SJSA1 (cell line): ENCODE measurements at regions not wholly inside any gene's neighbourhood (a gene's known extent, or its start where the extent isn't known, plus 50 kb on each side); places are given as distances from the start of the nearest gene placed in this dataset.

ENCODE experiments used
- DNase-seq, 2 experiments: peaks; one replicate each; pipeline ENCODE4 v3.0.0-alpha.2; 2015 to 2020; ENCODE audit warnings: low spot score in 2 of 2, low read depth in 1 of 2
- H3K27ac ChIP-seq: fragments of 250-450 bp; sonication (Bioruptor Pico); 2 replicates; pipeline ENCODE4 v1.5.1; 2020; ENCODE audit warnings: mild to moderate bottlenecking, moderate library complexity
- H3K27me3 ChIP-seq: fragments of 250-450 bp; sonication (Bioruptor Pico); replicated peaks from 2 replicates; pipeline ENCODE4 v1.5.1; 2020; ENCODE audit warnings: mild to moderate bottlenecking, moderate library complexity
- H3K36me3 ChIP-seq: fragments of 250-450 bp; sonication (Bioruptor Pico); 2 replicates; pipeline ENCODE4 v1.5.1; 2020; ENCODE audit warnings: mild to moderate bottlenecking
- H3K4me1 ChIP-seq: fragments of 250-450 bp; sonication (Bioruptor Pico); replicated peaks from 2 replicates; pipeline ENCODE4 v1.6.1; 2021; ENCODE audit warnings: mild to moderate bottlenecking
- H3K4me3 ChIP-seq: fragments of 250-450 bp; sonication (Bioruptor Pico); 2 replicates; pipeline ENCODE4 v1.5.1; 2020; ENCODE audit warnings: mild to moderate bottlenecking
- H3K9me3 ChIP-seq: fragments of 250-450 bp; sonication (Bioruptor Pico); replicated peaks from 2 replicates; pipeline ENCODE4 v1.5.1; 2020; ENCODE audit warnings: mild to moderate bottlenecking

DNA sequence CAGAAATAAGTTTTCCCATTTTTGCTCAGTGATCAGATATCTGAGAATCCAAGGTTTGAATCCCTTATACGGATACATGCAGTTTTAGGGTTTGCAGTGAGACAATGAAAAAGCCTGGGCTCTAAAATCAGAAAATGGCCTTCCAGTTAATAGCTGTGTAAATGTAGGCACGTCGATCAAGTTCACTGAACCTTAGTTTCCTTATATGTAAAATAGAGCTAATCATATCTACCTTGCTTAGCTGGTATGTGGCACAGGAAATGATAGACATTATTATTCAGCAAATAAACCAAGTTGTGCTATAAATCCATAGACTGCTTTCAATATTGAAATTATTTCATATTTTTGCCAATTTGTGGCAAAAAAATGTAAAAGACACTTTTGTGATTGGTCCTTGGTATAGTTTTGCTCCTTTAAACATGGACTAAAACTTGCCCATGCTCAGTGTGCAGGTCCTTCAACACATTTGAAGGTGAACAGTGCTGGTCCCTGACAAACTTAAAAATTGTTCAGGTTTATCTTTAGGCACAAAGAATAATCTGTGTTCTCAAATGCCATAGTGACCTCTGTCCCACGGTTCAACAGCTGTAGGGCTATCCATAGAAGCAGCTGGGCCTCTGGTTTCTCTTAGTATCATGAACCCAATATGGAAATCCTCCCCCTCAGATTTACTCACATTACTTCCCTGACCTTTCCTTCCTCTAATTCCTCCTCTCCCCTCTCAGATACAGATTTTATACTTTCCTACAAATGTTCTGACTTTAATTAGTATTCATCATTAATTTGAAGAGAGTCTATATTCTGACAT, 51.0 kb downstream of the CCDC54 start:
- Histone ChIP-seq H3K36me3 (no peaks in the 10 kb centered on the region), H3K27me3 (no peaks in the 10 kb centered on the region), H3K27ac (no peak overlapping the region), H3K4me3 (no peak overlapping the region), H3K4me1 (peaks cover 24% of the 10 kb centered on the region), H3K9me3 (no peaks in the 10 kb centered on the region)
- DNase-seq, result no peak

DNA sequence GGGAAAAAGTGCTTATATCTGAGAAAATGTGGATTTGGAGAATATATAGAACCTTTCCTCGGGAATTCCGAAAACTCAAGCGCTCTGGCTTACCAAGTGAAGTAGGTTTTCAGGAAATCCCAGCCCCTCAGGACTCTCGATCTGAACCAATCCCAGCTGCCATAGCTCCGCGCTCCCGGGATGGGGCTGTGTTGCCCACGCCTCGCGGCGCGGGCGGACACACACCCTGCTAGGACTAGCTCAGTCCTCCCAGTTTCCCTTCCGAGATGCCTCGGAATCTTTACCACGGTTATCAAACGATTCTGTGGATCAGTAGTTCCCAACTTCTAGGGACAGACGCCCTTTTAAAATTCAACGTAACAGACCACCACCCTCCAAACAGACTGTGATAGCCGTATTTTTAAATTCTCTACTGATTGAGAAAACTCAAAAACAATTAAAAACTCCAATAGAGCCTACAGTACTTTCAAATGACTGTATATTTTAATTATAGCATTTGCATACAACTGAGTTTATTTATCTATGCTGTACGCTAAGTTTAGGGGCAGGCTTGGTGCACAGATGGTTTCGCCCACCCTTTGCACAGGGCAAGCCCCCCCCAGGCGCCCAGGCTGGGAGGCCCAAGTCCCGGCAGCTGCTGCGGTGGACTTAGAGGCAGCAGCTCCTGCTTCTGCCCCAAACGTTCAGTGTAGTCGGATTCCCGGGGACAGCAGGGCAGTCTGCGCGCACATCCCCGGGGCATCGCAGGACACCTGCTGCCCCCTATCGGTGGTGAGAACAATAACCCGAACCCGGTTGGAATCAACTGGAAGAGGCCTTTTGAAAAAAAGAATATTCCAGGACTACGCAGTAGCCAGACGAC, 52.3 kb downstream of the CCDC54 start:
- peak overlapping the region; percentile 34 for H3K27ac ChIP-seq
- H3K4me1 ChIP-seq, result peaks cover 24% of the 10 kb centered on the region
- peak; percentile 76 to 83 for DNase-seq
- no peaks in the 10 kb centered on the region for H3K27me3 ChIP-seq
- H3K4me3 ChIP-seq, result peak overlapping the region; percentile 34
- no peaks in the 10 kb centered on the region for H3K36me3 ChIP-seq
- H3K9me3 ChIP-seq, result no peaks in the 10 kb centered on the region

DNA sequence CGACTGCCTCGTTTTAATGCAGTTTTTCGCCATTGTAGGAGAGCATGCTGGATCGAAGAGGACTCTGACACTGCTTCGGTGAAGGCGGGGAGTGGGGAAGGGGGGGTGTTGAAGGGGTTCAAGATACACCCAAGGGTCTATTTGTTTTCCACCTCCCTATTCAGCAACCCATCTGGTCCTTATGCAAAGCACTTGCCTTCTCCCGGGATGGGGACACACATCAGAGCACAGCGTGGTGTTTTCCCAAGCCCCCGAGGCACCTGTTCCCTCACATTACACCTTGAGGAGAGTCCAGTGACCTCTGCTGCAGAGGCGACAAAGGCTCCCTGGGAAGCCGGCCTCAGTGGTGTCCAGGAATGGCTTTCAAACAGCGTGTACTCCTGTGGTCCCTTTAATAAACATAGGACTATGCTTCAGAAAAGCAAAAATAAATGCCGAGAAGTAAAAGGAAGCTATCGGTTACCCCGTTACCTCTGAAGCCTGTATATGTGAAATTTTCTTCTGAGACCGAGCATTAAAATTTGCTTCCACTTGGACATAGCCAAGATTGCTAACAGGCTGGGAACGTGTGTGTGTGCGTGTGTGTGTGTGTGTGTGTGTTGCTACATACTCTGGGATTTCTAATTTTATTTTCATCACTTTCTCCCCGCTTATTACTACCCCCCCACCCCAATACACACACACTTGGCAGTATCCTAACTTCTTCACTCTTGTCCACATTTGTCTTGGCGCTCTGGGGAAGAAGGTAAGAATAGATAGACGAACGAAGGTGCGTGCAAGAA, 53.2 kb downstream of the CCDC54 start:
- H3K27ac ChIP-seq, result no peak overlapping the region
- H3K4me3 ChIP-seq, result peak overlapping the region; percentile 71; the same call in 1 of the 2 replicates
- no peaks in the 10 kb centered on the region for H3K9me3 ChIP-seq
- no peak for DNase-seq
- no peaks in the 10 kb centered on the region for H3K27me3 ChIP-seq
- H3K36me3 ChIP-seq, result no peaks in the 10 kb centered on the region
- peaks cover 24% of the 10 kb centered on the region for H3K4me1 ChIP-seq

- peak overlapping the region; percentile 71 for H3K4me3 ChIP-seq
- no peak for DNase-seq
- H3K9me3 ChIP-seq, result no peaks in the 10 kb centered on the region
- peaks cover 24% of the 10 kb centered on the region for H3K4me1 ChIP-seq
- peak overlapping the region; percentile 93 for H3K27ac ChIP-seq
- H3K27me3 ChIP-seq, result no peaks in the 10 kb centered on the region
- H3K36me3 ChIP-seq, result no peaks in the 10 kb centered on the region
These were observed 53.7 kb downstream of the CCDC54 start for GRCh38 chr3:107430996-107431245.

DNA sequence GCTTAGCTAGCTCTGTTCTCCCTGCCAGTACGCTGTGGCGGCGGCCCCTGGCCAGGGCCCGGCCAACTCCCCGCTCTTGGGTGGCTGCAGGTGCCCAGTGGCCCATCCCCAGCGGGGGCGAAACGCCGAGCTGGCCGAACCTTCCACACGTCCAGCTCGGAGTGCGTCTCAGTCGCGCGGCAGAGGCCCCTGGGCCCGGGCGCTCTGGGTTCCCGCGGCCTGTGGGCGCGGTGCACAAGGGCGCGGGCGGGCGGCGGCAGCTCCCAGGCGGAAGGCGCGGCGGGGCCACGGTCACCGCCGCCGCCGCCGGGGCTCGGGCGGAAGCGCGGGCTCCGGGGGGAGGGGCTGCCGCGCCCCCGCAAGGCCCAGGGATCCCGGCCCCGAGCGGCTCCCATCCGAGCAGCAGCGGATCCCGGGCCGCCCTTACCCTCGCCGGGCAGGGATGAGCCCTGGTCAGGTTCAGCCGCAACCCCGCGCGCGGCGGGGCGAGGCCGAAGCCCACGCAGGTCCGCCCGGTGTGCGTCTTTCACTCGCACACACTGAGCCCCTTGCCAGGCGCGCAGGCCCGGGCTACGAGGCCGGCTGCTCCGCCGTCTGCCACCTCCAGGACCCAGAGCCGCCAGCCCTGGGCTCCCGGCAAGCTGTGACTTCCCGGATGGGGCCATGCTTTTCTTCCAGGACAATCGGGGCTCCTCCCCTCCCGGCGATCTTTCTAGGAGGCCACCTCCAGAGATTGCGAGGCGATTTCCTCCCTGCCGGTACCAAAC, 54.2 kb downstream of the CCDC54 start:
- Histone ChIP-seq H3K4me1 (peaks cover 24% of the 10 kb centered on the region), H3K27ac (peak overlapping the region; percentile 93), H3K4me3 (peak overlapping the region; percentile 71), H3K36me3 (no peaks in the 10 kb centered on the region), H3K27me3 (no peaks in the 10 kb centered on the region), H3K9me3 (no peaks in the 10 kb centered on the region)
- DNase-seq, result peak; percentile 80 to 83

DNA sequence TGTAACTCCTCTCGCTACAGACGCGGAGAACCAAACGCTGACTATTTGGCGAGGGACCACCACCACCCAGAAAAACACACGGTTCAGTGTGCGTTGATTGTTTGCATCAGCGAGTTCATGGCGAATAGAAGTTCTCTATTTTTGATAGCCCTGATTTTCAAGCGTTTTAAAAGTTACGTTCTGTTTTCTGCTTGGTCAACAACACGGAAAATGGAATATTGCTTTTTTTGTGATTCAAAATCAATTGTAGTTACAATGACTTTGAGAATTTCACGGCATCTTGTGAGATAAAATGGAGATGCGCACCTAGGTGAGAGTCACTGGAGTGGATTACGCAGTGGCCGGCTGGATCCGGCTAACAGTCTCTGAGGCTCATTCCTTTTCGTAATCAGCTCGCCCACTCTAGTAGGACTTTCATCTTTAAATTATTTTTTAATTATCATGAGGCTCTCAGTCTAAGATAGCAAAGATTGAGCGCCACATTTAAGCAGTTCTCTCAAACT, 54.8 kb downstream of the CCDC54 start:
- H3K4me3 ChIP-seq, result peak overlapping the region; percentile 71
- no peaks in the 10 kb centered on the region for H3K9me3 ChIP-seq
- no peaks in the 10 kb centered on the region for H3K27me3 ChIP-seq
- no peak for DNase-seq
- H3K4me1 ChIP-seq, result peaks cover 24% of the 10 kb centered on the region
- peak overlapping the region; percentile 93 for H3K27ac ChIP-seq
- H3K36me3 ChIP-seq, result no peaks in the 10 kb centered on the region

- Histone ChIP-seq H3K4me3 (no peak overlapping the region), H3K27me3 (no peaks in the 10 kb centered on the region)
These were observed 55.4 kb downstream of the CCDC54 start for GRCh38 chr3:107432646-107433045.

GRCh38 chr3:107436029-107436428, 58.8 kb downstream of the CCDC54 start:
- Histone ChIP-seq H3K4me1 (peaks cover 7% of the 10 kb centered on the region), H3K9me3 (no peaks in the 10 kb centered on the region), H3K36me3 (no peaks in the 10 kb centered on the region), H3K27me3 (no peaks in the 10 kb centered on the region), H3K4me3 (no peak overlapping the region), H3K27ac (no peak overlapping the region)
- DNase-seq, result no peak

More at GRCh38 chr3:107432646-107433045, 55.4 kb downstream of the CCDC54 start:
- no peaks in the 10 kb centered on the region for H3K36me3 ChIP-seq
- DNase-seq, result no peak
- no peaks in the 10 kb centered on the region for H3K9me3 ChIP-seq
- H3K27ac ChIP-seq, result no peak overlapping the region
- H3K4me1 ChIP-seq, result peaks cover 24% of the 10 kb centered on the region

GRCh38 chr3:107438671-107439070, 61.4 kb downstream of the CCDC54 start:
- Histone ChIP-seq H3K27ac (no peak overlapping the region), H3K36me3 (no peaks in the 10 kb centered on the region)

GRCh38 chr3:107441617-107442016, 64.4 kb downstream of the CCDC54 start:
- Histone ChIP-seq H3K4me3 (no peak overlapping the region), H3K4me1 (no peaks in the 10 kb centered on the region), H3K27me3 (no peaks in the 10 kb centered on the region), H3K27ac (no peak overlapping the region), H3K36me3 (no peaks in the 10 kb centered on the region), H3K9me3 (no peaks in the 10 kb centered on the region)
- no peak for DNase-seq

More at GRCh38 chr3:107438671-107439070, 61.4 kb downstream of the CCDC54 start:
- Histone ChIP-seq H3K4me3 (no peak overlapping the region), H3K27me3 (no peaks in the 10 kb centered on the region), H3K4me1 (no peaks in the 10 kb centered on the region), H3K9me3 (no peaks in the 10 kb centered on the region)
- DNase-seq, result no peak

DNA sequence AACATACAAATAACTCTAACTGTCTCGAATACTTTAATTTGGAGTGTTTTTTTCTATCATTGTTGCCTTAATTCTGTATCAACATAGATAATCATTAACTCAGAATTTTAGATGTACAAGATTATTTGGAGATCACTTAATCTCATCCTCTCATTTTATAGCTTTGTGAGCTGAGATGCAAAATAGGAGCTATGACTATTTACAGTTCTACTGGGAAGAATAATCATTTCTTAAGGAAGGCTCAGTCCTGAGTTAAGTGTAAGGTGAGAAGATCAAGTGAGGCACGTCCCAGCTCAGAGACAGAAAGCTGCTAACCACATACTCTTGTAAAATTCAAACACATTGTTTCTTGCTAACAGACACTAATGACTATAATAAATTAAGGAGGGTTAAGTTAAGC, 66.2 kb downstream of the CCDC54 start:
- Histone ChIP-seq H3K27ac (no peak overlapping the region), H3K4me3 (no peak overlapping the region), H3K36me3 (no peaks in the 10 kb centered on the region), H3K27me3 (no peaks in the 10 kb centered on the region), H3K4me1 (no peaks in the 10 kb centered on the region), H3K9me3 (no peaks in the 10 kb centered on the region)
- DNase-seq, result no peak

DNA sequence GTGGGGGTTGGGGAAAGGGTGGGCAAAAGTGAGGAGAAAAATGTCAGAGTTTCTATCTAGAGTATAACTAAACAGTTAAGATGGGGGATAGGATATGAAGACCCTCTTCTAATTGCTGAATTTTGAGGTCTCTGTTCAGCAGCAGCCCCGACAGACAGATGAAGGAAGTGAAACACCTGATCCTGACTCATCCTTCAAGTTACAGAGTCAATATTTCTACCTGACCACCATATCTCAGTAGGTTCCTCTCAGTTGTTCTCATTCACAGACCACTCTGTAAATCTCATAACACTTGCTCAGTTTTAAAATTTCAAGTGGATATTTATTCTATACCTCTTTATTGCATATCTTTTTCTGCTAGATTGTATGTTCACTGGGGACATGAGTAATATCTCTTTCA, 69.5 kb downstream of the CCDC54 start:
- H3K4me3 ChIP-seq, result no peak overlapping the region
- no peaks in the 10 kb centered on the region for H3K36me3 ChIP-seq
- H3K27me3 ChIP-seq, result no peaks in the 10 kb centered on the region
- DNase-seq, result no peak
- no peak overlapping the region for H3K27ac ChIP-seq
- no peaks in the 10 kb centered on the region for H3K9me3 ChIP-seq
- no peaks in the 10 kb centered on the region for H3K4me1 ChIP-seq

DNA sequence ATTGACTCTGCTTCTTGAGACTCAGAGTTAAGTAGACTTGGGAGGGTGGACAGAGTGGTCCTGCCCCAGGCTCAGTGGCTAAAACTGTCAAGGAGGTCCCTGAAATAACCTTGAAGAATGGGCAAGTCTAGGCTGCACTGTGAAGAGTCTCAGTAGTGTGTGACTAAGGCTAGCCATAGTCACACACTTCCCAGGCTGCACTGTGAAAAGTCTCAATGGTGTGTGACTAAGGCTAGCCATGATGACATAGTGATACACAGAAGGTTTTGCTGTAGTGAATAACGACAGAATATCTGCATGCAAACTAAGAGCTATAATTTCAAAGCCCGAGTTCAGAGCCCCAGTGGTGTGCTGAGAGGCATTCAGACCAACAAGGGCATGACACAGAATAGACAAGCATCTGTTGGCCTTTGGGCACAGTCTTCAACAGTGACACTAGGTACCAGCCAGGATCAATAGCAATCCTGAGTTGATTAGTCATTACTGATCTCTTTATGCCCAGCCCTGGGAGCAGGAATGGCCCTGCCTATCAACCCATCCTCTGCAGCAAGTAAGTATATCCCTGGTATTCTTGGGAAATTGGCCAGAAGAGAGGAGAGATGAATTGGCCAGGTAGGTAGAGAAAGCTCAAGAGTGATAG, 72.4 kb upstream of the BBX start:
- DNase-seq, result no peak
- H3K27me3 ChIP-seq, result no peaks in the 10 kb centered on the region
- H3K36me3 ChIP-seq, result no peaks in the 10 kb centered on the region
- H3K27ac ChIP-seq, result no peak overlapping the region
- H3K4me3 ChIP-seq, result no peak overlapping the region
- no peaks in the 10 kb centered on the region for H3K9me3 ChIP-seq
- no peaks in the 10 kb centered on the region for H3K4me1 ChIP-seq
